ENCODE measurements at regions not wholly inside any gene's neighbourhood (a gene's known extent, or its start where the extent isn't known, plus 50 kb on each side); places are given as distances from the start of the nearest gene placed in this dataset.

DNA sequence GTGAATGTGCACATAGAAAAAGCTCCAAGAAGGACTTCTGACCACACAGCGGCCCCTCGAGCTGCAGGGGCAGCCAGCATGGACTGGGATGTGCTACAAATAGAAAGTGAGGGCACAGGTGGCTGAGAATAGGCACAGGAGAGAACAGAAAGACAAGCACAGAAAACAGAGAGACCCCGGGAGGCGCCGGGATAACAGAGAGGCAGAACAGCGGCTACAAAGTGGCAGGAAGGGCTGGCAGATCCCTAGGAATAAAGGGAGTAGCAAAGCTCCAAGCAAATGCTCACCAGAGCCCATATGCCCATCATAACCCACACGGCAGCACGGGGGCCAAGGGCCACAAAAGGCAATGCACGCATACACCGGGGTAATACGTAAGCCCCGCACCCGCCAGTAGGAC lies 201.7 kb upstream of the NSMCE3 start:
- Histone ChIP-seq H3K9me3 (ENCODE audit: insufficient read depth, low read length, severe bottlenecking) (no peaks in the 10 kb centered on the region), H3K27ac (ENCODE audit: low read length) (no peak overlapping the region), H3K79me2 (ENCODE audit: insufficient read depth, low read length) (no peaks in the 10 kb centered on the region), H4K20me1 (ENCODE audit: insufficient read depth, low read length) (no peaks in the 10 kb centered on the region), H3K4me2 (ENCODE audit: insufficient read depth, low read length) (no peak overlapping the region), H3K36me3 (ENCODE audit: insufficient read depth, low read length) (no peaks in the 10 kb centered on the region), H3K9ac (ENCODE audit: low read depth, low read length) (no peak overlapping the region), H3K4me3 (ENCODE audit: low read depth in 1 of 2, low read length in 2 of 2) (no peak overlapping the region), H3K4me1 (ENCODE audit: insufficient read depth, low read length) (no peaks in the 10 kb centered on the region), H2AFZ (ENCODE audit: low read depth, low read length) (no peak overlapping the region), H3K27me3 (ENCODE audit: insufficient read depth, low read length, poor library complexity) (no peaks in the 10 kb centered on the region)
- TF ChIP-seq, protein P1, sequence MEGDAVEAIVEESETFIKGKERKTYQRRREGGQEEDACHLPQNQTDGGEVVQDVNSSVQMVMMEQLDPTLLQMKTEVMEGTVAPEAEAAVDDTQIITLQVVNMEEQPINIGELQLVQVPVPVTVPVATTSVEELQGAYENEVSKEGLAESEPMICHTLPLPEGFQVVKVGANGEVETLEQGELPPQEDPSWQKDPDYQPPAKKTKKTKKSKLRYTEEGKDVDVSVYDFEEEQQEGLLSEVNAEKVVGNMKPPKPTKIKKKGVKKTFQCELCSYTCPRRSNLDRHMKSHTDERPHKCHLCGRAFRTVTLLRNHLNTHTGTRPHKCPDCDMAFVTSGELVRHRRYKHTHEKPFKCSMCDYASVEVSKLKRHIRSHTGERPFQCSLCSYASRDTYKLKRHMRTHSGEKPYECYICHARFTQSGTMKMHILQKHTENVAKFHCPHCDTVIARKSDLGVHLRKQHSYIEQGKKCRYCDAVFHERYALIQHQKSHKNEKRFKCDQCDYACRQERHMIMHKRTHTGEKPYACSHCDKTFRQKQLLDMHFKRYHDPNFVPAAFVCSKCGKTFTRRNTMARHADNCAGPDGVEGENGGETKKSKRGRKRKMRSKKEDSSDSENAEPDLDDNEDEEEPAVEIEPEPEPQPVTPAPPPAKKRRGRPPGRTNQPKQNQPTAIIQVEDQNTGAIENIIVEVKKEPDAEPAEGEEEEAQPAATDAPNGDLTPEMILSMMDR (IDR thresholded peaks at IDR 0.05; ENCODE audit: borderline replicate concordance, extremely low read depth, low read length, poor library complexity, severe bottlenecking) = no peak
- TF ChIP-seq EZH2 (IDR thresholded peaks at IDR 0.05; ENCODE audit: borderline replicate concordance, low read depth, low read length, severe bottlenecking) = no peak
- no peak for ATAC-seq (ENCODE audit: insufficient read depth, low read depth)
- DNase-seq = no peak

DNA sequence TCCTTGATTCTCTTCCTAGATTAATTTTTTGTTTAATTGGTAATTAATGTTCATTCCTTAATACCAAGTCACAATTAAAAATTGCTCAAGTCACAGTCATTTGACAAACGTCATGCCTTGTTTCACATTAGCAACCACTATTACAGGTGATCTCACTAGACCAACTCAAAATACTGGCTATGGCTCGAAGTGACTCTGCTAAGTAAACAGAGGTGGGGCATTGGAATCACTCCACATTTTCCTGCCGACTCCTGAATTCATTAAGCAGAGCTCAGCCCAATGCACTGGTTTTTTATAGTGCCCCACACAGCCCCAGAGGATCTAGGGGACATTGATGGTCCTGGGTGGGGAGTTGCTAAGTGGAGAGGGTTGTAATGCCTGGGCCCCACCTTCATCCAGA lies 201.2 kb upstream of the NSMCE3 start:
- no peak for ATAC-seq (ENCODE audit: insufficient read depth, low read depth)
- Histone ChIP-seq H2AFZ (ENCODE audit: low read depth, low read length) (no peak overlapping the region), H3K4me3 (ENCODE audit: low read depth in 1 of 2, low read length in 2 of 2) (no peak overlapping the region), H3K4me1 (ENCODE audit: insufficient read depth, low read length) (no peaks in the 10 kb centered on the region), H3K9ac (ENCODE audit: low read depth, low read length) (no peak overlapping the region), H3K9me3 (ENCODE audit: insufficient read depth, low read length, severe bottlenecking) (no peaks in the 10 kb centered on the region), H3K36me3 (ENCODE audit: insufficient read depth, low read length) (no peaks in the 10 kb centered on the region), H3K79me2 (ENCODE audit: insufficient read depth, low read length) (no peaks in the 10 kb centered on the region), H3K27ac (ENCODE audit: low read length) (no peak overlapping the region), H3K27me3 (ENCODE audit: insufficient read depth, low read length, poor library complexity) (no peaks in the 10 kb centered on the region), H4K20me1 (ENCODE audit: insufficient read depth, low read length) (no peaks in the 10 kb centered on the region), H3K4me2 (ENCODE audit: insufficient read depth, low read length) (no peak overlapping the region)
- DNase-seq = no peak
- TF ChIP-seq, protein P1 (IDR thresholded peaks at IDR 0.05; ENCODE audit: borderline replicate concordance, extremely low read depth, low read length, poor library complexity, severe bottlenecking) = no peak
- no peak for TF ChIP-seq EZH2 (IDR thresholded peaks at IDR 0.05; ENCODE audit: borderline replicate concordance, low read depth, low read length, severe bottlenecking)

DNA sequence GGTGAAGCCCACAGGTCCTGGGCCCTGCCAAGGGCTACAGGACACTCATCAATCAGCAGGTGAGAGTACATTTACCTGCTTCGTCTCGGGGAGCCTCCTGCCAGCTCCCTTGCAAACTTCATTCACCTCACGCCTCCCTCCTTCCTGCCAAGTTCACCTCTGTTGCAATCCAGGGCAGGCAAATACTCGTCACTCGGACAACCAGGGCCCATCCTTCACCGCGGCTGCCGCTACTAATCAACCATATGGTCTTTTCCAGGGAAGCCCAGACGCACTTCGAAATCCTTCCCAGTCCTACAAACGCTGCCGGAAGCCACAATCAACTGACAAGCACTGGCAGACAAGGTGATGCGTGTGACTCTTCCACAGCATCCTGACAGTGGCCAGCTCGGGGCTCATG lies 200.7 kb upstream of the NSMCE3 start:
- H2AFZ ChIP-seq (ENCODE audit: low read depth, low read length) = no peak overlapping the region
- no peaks in the 10 kb centered on the region for H3K27me3 ChIP-seq (ENCODE audit: insufficient read depth, low read length, poor library complexity)
- DNase-seq (no peak), ATAC-seq (ENCODE audit: insufficient read depth, low read depth) (no peak)
- no peak for TF ChIP-seq EZH2 (IDR thresholded peaks at IDR 0.05; ENCODE audit: borderline replicate concordance, low read depth, low read length, severe bottlenecking)
- TF ChIP-seq, protein P1 (IDR thresholded peaks at IDR 0.05; ENCODE audit: borderline replicate concordance, extremely low read depth, low read length, poor library complexity, severe bottlenecking) = no peak
- no peak overlapping the region for H3K4me3 ChIP-seq (ENCODE audit: low read depth in 1 of 2, low read length in 2 of 2)
- no peak overlapping the region for H3K27ac ChIP-seq (ENCODE audit: low read length)
- no peaks in the 10 kb centered on the region for H3K4me1 ChIP-seq (ENCODE audit: insufficient read depth, low read length)
- no peaks in the 10 kb centered on the region for H3K36me3 ChIP-seq (ENCODE audit: insufficient read depth, low read length)
- no peaks in the 10 kb centered on the region for H3K79me2 ChIP-seq (ENCODE audit: insufficient read depth, low read length)
- no peak overlapping the region for H3K9ac ChIP-seq (ENCODE audit: low read depth, low read length)
- no peaks in the 10 kb centered on the region for H4K20me1 ChIP-seq (ENCODE audit: insufficient read depth, low read length)
- H3K9me3 ChIP-seq (ENCODE audit: insufficient read depth, low read length, severe bottlenecking) = no peaks in the 10 kb centered on the region
- H3K4me2 ChIP-seq (ENCODE audit: insufficient read depth, low read length) = no peak overlapping the region

DNA sequence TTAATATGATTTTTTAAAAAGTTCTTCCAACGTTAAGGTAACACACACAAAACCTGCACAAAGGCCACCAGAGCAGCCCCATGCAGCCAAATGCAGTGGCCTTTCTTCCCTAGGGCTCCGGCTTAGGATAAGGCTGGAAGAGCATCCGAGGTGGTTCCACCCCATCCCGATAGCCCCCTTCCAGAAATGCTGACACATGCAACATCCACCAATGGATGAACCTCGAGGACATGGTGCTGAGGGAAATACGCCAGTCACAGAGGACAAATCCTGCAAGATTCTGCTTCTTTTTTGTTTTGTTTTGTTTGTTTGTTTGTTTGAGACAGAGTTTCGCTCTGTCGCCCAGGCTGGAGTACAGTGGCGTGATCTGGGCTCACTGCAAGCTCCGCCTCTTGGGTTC lies 199.3 kb upstream of the NSMCE3 start:
- Histone ChIP-seq H3K27me3 (ENCODE audit: insufficient read depth, low read length, poor library complexity) (no peaks in the 10 kb centered on the region), H2AFZ (ENCODE audit: low read depth, low read length) (no peak overlapping the region), H3K36me3 (ENCODE audit: insufficient read depth, low read length) (no peaks in the 10 kb centered on the region), H4K20me1 (ENCODE audit: insufficient read depth, low read length) (no peaks in the 10 kb centered on the region), H3K79me2 (ENCODE audit: insufficient read depth, low read length) (no peaks in the 10 kb centered on the region), H3K9me3 (ENCODE audit: insufficient read depth, low read length, severe bottlenecking) (no peaks in the 10 kb centered on the region), H3K9ac (ENCODE audit: low read depth, low read length) (no peak overlapping the region), H3K4me3 (ENCODE audit: low read depth in 1 of 2, low read length in 2 of 2) (no peak overlapping the region), H3K4me2 (ENCODE audit: insufficient read depth, low read length) (no peak overlapping the region), H3K27ac (ENCODE audit: low read length) (no peak overlapping the region), H3K4me1 (ENCODE audit: insufficient read depth, low read length) (no peaks in the 10 kb centered on the region)
- DNase-seq (no peak), ATAC-seq (ENCODE audit: insufficient read depth, low read depth) (no peak)
- TF ChIP-seq, protein P1 (IDR thresholded peaks at IDR 0.05; ENCODE audit: borderline replicate concordance, extremely low read depth, low read length, poor library complexity, severe bottlenecking) = no peak
- TF ChIP-seq EZH2 (IDR thresholded peaks at IDR 0.05; ENCODE audit: borderline replicate concordance, low read depth, low read length, severe bottlenecking) = no peak
